Uterus (tissue), 3 donors: ENCODE measurements at regions not wholly inside any gene's neighbourhood (a gene's known extent, or its start where the extent isn't known, plus 50 kb on each side); places are given as distances from the start of the nearest gene placed in this dataset.

Experiments used
- DNase-seq, 2 donors: peaks; one replicate each; pipeline ENCODE4 v3.0.0-alpha.2; 2019 to 2020
- H3K27ac ChIP-seq, 2 donors: fragments of 200-600 bp; sonication (generic); 1 replicate in 1 of 2; 2 replicates in 1 of 2; pipeline ENCODE4 v1.5.1; 2016 to 2018
- H3K27me3 ChIP-seq, 2 donors: fragments of 200-600 bp; sonication (generic); one replicate each; pipeline ENCODE4 v1.5.1; 2018 to 2019; ENCODE audit warnings: control low read depth in 1 of 2
- H3K36me3 ChIP-seq, 2 donors: fragments of 200-600 bp; sonication (generic); one replicate each; pipeline ENCODE4 v1.5.1; 2019; ENCODE audit warnings: control low read depth in 1 of 2
- H3K4me1 ChIP-seq, 2 donors: fragments of 200-600 bp; sonication (generic); one replicate each; pipeline ENCODE4 v1.5.1; 2018 to 2019; ENCODE audit warnings: control low read depth in 1 of 2
- H3K4me3 ChIP-seq, 2 donors: fragments of 200-600 bp; sonication (generic); 1 replicate in 1 of 2; 2 replicates in 1 of 2; pipeline ENCODE4 v1.5.1; 2018 to 2019; ENCODE audit warnings: mild to moderate bottlenecking in 1 of 2
- H3K9me3 ChIP-seq, 2 donors: fragments of 200-600 bp; sonication (generic); one replicate each; pipeline ENCODE4 v1.5.1; 2019; ENCODE audit warnings: control low read depth in 1 of 2
- CTCF ChIP-seq, 4 experiments: fragments of 200-600 bp in 2 of 4; fragments of 450-650 bp in 2 of 4; sonication (generic) in 2 of 4; IDR thresholded peaks; one replicate each; pipeline ENCODE4 v1.5.1; 2016 to 2019; ENCODE audit warnings: antibody characterized with exemption in 4 of 4, mild to moderate bottlenecking in 2 of 4, moderate library complexity in 1 of 4
- POLR2A ChIP-seq, 2 donors: fragments of 450-650 bp; IDR thresholded peaks; one replicate each; pipeline ENCODE4 v1.6.1; 2016; ENCODE audit warnings: antibody characterized with exemption in 2 of 2, mild to moderate bottlenecking in 1 of 2, moderate library complexity in 1 of 2
- intact Hi-C: fragments of 100-400 bp; cut with DNase I; formaldehyde crosslinking; loops from one replicate; pipeline ENCODE4 v1.15.1; 2023; ENCODE audit warnings: low total_unique reads
- donor health status: DM: yes; HTN: yes; CAD: no.

- no peak for TF ChIP-seq POLR2A (IDR thresholded peaks at IDR 0.05)
- no peak for TF ChIP-seq CTCF (IDR thresholded peaks at IDR 0.05)
- no peak for DNase-seq
- no peaks in the 10 kb centered on the region for H3K9me3 ChIP-seq
- H3K36me3 ChIP-seq: no peaks in the 10 kb centered on the region
- H3K4me1 ChIP-seq: no peaks in the 10 kb centered on the region
- H3K27me3 ChIP-seq: no peaks in the 10 kb centered on the region
- intact Hi-C loops: no loop called here
- H3K27ac ChIP-seq: no peak overlapping the region
- H3K4me3 ChIP-seq: no peak overlapping the region
These were observed 88.8 kb upstream of the BARX2 start for GRCh38 chr11:129286813-129287212.

DNA sequence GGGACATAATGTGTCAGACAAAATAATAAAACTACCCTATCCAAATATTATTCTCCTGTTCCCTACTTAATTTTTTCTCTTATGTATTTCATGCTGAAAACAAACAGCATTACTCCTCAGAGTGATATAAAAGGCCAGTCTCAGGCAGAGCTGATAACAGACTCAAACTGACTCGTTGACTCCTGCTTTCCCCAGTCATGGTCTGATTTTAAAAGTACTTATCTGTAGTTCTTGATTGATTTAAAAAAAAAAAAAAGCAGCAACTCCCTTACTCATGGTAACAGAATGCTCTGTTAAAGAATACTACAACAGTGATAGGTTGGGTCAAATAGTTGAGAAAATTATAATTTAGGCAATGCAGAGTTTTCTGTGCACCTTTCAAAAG lies 90.3 kb upstream of the BARX2 start:
- Histone ChIP-seq H3K4me1 (no peaks in the 10 kb centered on the region), H3K36me3 (no peaks in the 10 kb centered on the region), H3K27ac (peak overlapping the region; percentile 21 to 31), H3K9me3 (no peaks in the 10 kb centered on the region), H3K27me3 (no peaks in the 10 kb centered on the region), H3K4me3 (no peak overlapping the region)
- intact Hi-C loops: no loop called here
- DNase-seq: no peak
- TF ChIP-seq POLR2A (IDR thresholded peaks at IDR 0.05) (no peak), CTCF (IDR thresholded peaks at IDR 0.05) (no peak)

DNA sequence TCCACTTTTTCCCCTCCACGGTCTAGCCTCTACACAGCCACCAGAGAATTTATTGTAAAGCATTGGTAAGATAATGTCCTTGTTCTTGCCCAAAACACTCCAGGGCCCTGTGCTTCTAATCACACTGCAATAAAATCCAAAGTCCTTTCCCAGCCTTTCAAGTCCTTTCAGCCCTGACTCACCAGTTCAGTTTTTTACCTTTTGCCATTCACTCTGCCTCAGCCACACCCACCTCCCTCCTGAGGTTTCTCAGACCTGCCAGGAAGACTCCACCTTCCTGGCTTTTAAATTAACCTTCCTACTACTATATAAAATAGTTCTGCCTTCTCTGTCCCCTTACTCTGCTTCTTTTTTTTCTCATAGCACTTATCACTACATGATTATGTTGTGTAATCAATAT lies 91.0 kb upstream of the ARHGAP32 start:
- peaks cover 0 to 2% of the 10 kb centered on the region in 2 donors for H3K4me1 ChIP-seq
- no peak overlapping the region for H3K27ac ChIP-seq
- DNase-seq: no peak
- no peaks in the 10 kb centered on the region for H3K27me3 ChIP-seq
- TF ChIP-seq POLR2A (IDR thresholded peaks at IDR 0.05) (no peak), CTCF (IDR thresholded peaks at IDR 0.05) (no peak)
- no peaks in the 10 kb centered on the region for H3K9me3 ChIP-seq
- no peak overlapping the region for H3K4me3 ChIP-seq
- H3K36me3 ChIP-seq: no peaks in the 10 kb centered on the region
- intact Hi-C loops: no loop called here

GRCh38 chr11:129282634-129283033 lies 90.5 kb upstream of the ARHGAP32 start:
- Histone ChIP-seq H3K4me3 (no peak overlapping the region), H3K27ac (no peak overlapping the region), H3K36me3 (no peaks in the 10 kb centered on the region), H3K4me1 (peaks cover 0 to 7% of the 10 kb centered on the region in 2 donors), H3K9me3 (no peaks in the 10 kb centered on the region), H3K27me3 (no peaks in the 10 kb centered on the region)
- intact Hi-C loops: no loop called here
- no peak for DNase-seq
- TF ChIP-seq CTCF (IDR thresholded peaks at IDR 0.05): no peak
- TF ChIP-seq POLR2A (IDR thresholded peaks at IDR 0.05): no peak

GRCh38 chr11:129281471-129282415 lies 89.6 kb upstream of the ARHGAP32 start:
- Histone ChIP-seq H3K27me3 (no peaks in the 10 kb centered on the region), H3K4me1 (peaks cover 0 to 9% of the 10 kb centered on the region in 2 donors), H3K27ac (no peak overlapping the region), H3K4me3 (no peak overlapping the region), H3K36me3 (no peaks in the 10 kb centered on the region), H3K9me3 (no peaks in the 10 kb centered on the region)
- no peak for TF ChIP-seq CTCF (IDR thresholded peaks at IDR 0.05)
- TF ChIP-seq POLR2A (IDR thresholded peaks at IDR 0.05): no peak
- intact Hi-C loops: no loop called here
- no peak for DNase-seq
